GM23338 (cell line): ENCODE measurements at regions not wholly inside any gene's neighbourhood (a gene's known extent, or its start where the extent isn't known, plus 50 kb on each side); places are given as distances from the start of the nearest gene placed in this dataset.
A peak's percentile ranks its signal among the peaks of the same experiment; 100 is the strongest.

Source experiments
- ATAC-seq: fragments of 200-7000 bp; cut with Tn5 transposase; 3 replicates; pipeline ENCODE4 v1.9.1; 2020
- DNase-seq: peaks from one replicate; pipeline ENCODE4 v3.0.0-alpha.2; 2015; ENCODE audit warnings: low spot score
- H2AFZ ChIP-seq: fragments of 200-600 bp; sonication (generic); 2 replicates; pipeline ENCODE4 v1.8.0; 2016; ENCODE audit warnings: antibody characterized with exemption, mild to moderate bottlenecking, moderate library complexity
- H3F3A ChIP-seq: fragments of 200-600 bp; sonication (generic); replicated peaks from 2 replicates; pipeline ENCODE4 v1.8.0; 2017; ENCODE audit warnings: antibody characterized with exemption, mixed run types, low read depth
- H3K27ac ChIP-seq: fragments of 200-600 bp; sonication (generic); 2 replicates; pipeline ENCODE4 v1.6.1; 2016; ENCODE audit warnings: low read depth
- H3K27me3 ChIP-seq: fragments of 200-600 bp; sonication (generic); 2 replicates; pipeline ENCODE4 v1.8.0; 2016; ENCODE audit warnings: mild to moderate bottlenecking, mixed run types, moderate library complexity; ENCODE audit not compliant: insufficient read depth
- H3K36me3 ChIP-seq: fragments of 200-600 bp; sonication (generic); 2 replicates; pipeline ENCODE4 v1.8.0; 2016; ENCODE audit warnings: mild to moderate bottlenecking; ENCODE audit not compliant: insufficient read depth
- H3K4me1 ChIP-seq: fragments of 200-600 bp; sonication (generic); 2 replicates; pipeline ENCODE4 v1.8.0; 2016; ENCODE audit warnings: mild to moderate bottlenecking, moderate library complexity; ENCODE audit not compliant: insufficient read depth
- H3K4me2 ChIP-seq: fragments of 200-600 bp; sonication (generic); 2 replicates; pipeline ENCODE4 v1.7.1; 2017; ENCODE audit warnings: mixed run types
- H3K4me3 ChIP-seq: fragments of 200-600 bp; sonication (generic); 2 replicates; pipeline ENCODE4 v1.6.1; 2016; ENCODE audit warnings: mixed run types
- H3K79me2 ChIP-seq: fragments of 200-600 bp; sonication (generic); replicated peaks from 2 replicates; pipeline ENCODE4 v1.8.0; 2017; ENCODE audit warnings: mild to moderate bottlenecking; ENCODE audit not compliant: insufficient read depth
- H3K9me2 ChIP-seq: fragments of 200-600 bp; sonication (generic); 2 replicates; pipeline ENCODE4 v1.8.0; 2017; ENCODE audit not compliant: insufficient read depth
- H4K20me1 ChIP-seq: fragments of 200-600 bp; sonication (generic); replicated peaks from 2 replicates; pipeline ENCODE4 v1.8.0; 2017; ENCODE audit warnings: mild to moderate bottlenecking; ENCODE audit not compliant: insufficient read depth
- H3K27ac Mint-ChIP-seq: 2 replicates; pipeline ENCODE4 v1.8.0; 2020; ENCODE audit warnings: inconsistent platforms, mild to moderate bottlenecking, moderate library complexity, mixed read lengths
- H3K27me3 Mint-ChIP-seq: 3 replicates; pipeline ENCODE4 v1.8.0; 2022; ENCODE audit warnings: low read depth, mild to moderate bottlenecking, moderate library complexity, mixed read lengths, inconsistent platforms; ENCODE audit not compliant: insufficient read depth, poor library complexity
- H3K36me3 Mint-ChIP-seq: 3 replicates; pipeline ENCODE4 v1.8.0; 2021; ENCODE audit warnings: low read depth, mild to moderate bottlenecking, inconsistent platforms, moderate library complexity, mixed read lengths
- H3K4me1 Mint-ChIP-seq: 3 replicates; pipeline ENCODE4 v1.8.0; 2020; ENCODE audit warnings: mild to moderate bottlenecking, inconsistent platforms, mixed read lengths
- H3K4me3 Mint-ChIP-seq: 3 replicates; pipeline ENCODE4 v1.8.0; 2021; ENCODE audit warnings: moderate library complexity, mild to moderate bottlenecking, inconsistent platforms, mixed read lengths
- H3K9me3 Mint-ChIP-seq: 3 replicates; pipeline ENCODE4 v1.8.0; 2020; ENCODE audit warnings: moderate library complexity, mild to moderate bottlenecking, inconsistent platforms, mixed read lengths
- CREB1 ChIP-seq: fragments of 250-450 bp; sonication (Bioruptor Pico); IDR thresholded peaks from 2 replicates; pipeline ENCODE4 v1.5.0; 2020; ENCODE audit warnings: low read depth, mild to moderate bottlenecking, moderate library complexity
- EZH2phosphoT487 ChIP-seq: fragments of 200-600 bp; sonication (generic); IDR thresholded peaks from one replicate; pipeline ENCODE4 v1.8.1; 2018; ENCODE audit warnings: antibody characterized with exemption; ENCODE audit not compliant: unreplicated experiment
- JUNB ChIP-seq: IDR thresholded peaks from one replicate; pipeline ENCODE4 v1.6.1; 2016; ENCODE audit warnings: antibody characterized with exemption; ENCODE audit not compliant: unreplicated experiment
- NANOG ChIP-seq: IDR thresholded peaks from 2 replicates; pipeline ENCODE4 v1.6.1; 2016; ENCODE audit warnings: antibody characterized with exemption, borderline replicate concordance
- POLR2AphosphoS5 ChIP-seq: IDR thresholded peaks from 2 replicates; pipeline ENCODE4 v1.6.1; 2016; ENCODE audit warnings: antibody characterized with exemption, low read depth
- STAT1 ChIP-seq: IDR thresholded peaks from one replicate; pipeline ENCODE4 v1.6.1; 2016; ENCODE audit warnings: antibody characterized with exemption; ENCODE audit not compliant: unreplicated experiment
- ZNF114 ChIP-seq: fragments of 250-450 bp; sonication (Bioruptor Pico); IDR thresholded peaks from 2 replicates; pipeline ENCODE4 v1.5.0; 2020; ENCODE audit warnings: mild to moderate bottlenecking, moderate library complexity
- TF ChIP-seq, protein P1 (sequence below), 2 experiments: fragments of 200-600 bp in 1 of 2; sonication (generic) in 1 of 2; conservative IDR thresholded peaks; 2 replicates each; pipeline versions ENCODE4 v1.5.1 to v1.6.1; 2016 to 2017; ENCODE audit warnings: antibody characterized with exemption in 2 of 2, low read depth in 2 of 2, mild to moderate bottlenecking in 2 of 2, moderate library complexity in 1 of 2
- TF ChIP-seq, protein P2 (sequence below): IDR thresholded peaks from one replicate; pipeline ENCODE4 v1.6.1; 2018; ENCODE audit warnings: antibody characterized with exemption; ENCODE audit not compliant: unreplicated experiment
- TF ChIP-seq, protein P3 (sequence below): IDR thresholded peaks from 2 replicates; pipeline ENCODE4 v1.6.1; 2016; ENCODE audit warnings: antibody characterized with exemption

DNA sequence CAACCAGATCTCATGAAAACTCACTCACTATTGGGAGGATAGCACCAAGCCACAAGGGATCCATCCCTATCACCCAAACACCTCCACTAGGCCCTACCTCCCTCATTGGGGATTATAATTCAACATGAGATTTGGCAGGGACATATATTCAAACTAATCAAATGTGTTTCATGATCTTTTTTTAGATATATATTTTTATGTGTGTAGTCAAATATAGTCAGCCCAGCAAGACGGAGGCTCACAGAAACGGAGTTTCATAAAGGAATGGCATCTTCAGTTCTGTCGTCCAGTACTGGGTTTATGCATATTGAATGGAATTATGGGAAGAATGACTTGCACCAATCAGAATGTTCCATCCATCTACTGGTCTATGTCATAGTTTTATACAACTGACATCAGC is 343.3 kb upstream of the KAZN start (continued):
- TF ChIP-seq, protein P1, sequence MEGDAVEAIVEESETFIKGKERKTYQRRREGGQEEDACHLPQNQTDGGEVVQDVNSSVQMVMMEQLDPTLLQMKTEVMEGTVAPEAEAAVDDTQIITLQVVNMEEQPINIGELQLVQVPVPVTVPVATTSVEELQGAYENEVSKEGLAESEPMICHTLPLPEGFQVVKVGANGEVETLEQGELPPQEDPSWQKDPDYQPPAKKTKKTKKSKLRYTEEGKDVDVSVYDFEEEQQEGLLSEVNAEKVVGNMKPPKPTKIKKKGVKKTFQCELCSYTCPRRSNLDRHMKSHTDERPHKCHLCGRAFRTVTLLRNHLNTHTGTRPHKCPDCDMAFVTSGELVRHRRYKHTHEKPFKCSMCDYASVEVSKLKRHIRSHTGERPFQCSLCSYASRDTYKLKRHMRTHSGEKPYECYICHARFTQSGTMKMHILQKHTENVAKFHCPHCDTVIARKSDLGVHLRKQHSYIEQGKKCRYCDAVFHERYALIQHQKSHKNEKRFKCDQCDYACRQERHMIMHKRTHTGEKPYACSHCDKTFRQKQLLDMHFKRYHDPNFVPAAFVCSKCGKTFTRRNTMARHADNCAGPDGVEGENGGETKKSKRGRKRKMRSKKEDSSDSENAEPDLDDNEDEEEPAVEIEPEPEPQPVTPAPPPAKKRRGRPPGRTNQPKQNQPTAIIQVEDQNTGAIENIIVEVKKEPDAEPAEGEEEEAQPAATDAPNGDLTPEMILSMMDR (conservative IDR thresholded peaks at IDR 0.05; ENCODE audit: low read depth in 2 of 2): no peak
- TF ChIP-seq CREB1 (CRISPR knock-in tag): no peak
- no peak for TF ChIP-seq NANOG
- TF ChIP-seq, protein P2, sequence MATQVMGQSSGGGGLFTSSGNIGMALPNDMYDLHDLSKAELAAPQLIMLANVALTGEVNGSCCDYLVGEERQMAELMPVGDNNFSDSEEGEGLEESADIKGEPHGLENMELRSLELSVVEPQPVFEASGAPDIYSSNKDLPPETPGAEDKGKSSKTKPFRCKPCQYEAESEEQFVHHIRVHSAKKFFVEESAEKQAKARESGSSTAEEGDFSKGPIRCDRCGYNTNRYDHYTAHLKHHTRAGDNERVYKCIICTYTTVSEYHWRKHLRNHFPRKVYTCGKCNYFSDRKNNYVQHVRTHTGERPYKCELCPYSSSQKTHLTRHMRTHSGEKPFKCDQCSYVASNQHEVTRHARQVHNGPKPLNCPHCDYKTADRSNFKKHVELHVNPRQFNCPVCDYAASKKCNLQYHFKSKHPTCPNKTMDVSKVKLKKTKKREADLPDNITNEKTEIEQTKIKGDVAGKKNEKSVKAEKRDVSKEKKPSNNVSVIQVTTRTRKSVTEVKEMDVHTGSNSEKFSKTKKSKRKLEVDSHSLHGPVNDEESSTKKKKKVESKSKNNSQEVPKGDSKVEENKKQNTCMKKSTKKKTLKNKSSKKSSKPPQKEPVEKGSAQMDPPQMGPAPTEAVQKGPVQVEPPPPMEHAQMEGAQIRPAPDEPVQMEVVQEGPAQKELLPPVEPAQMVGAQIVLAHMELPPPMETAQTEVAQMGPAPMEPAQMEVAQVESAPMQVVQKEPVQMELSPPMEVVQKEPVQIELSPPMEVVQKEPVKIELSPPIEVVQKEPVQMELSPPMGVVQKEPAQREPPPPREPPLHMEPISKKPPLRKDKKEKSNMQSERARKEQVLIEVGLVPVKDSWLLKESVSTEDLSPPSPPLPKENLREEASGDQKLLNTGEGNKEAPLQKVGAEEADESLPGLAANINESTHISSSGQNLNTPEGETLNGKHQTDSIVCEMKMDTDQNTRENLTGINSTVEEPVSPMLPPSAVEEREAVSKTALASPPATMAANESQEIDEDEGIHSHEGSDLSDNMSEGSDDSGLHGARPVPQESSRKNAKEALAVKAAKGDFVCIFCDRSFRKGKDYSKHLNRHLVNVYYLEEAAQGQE: no peak
- TF ChIP-seq STAT1: no peak
- TF ChIP-seq JUNB: no peak

DNA sequence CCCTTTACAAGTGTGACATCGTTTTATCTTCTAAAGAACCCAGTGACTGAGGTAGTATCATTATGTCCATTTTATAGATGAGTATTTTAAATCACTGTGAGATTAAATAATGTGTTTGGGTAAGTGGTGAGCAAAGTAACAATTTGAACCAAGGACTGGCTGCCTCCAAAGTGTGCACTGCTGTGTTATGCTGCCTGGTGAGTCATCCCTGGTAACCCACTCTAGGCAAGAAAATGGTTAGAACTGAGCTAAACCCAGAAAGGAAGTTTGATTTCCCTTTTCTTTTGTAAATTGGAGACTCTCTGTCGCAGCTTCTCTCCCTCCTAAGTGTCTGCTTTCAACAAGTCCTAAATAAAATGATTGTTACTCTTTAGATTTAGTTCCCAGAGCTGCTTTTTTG is 342.8 kb upstream of the KAZN start:
- Histone ChIP-seq H3K36me3 (no peaks in the 10 kb centered on the region), H3K79me2 (no peaks in the 10 kb centered on the region), H3K27me3 (no peaks in the 10 kb centered on the region), H3K4me2 (0 out of 2 replicates have a peak overlapping the region, but pooled peaks have one; percentile 14), H3K9me2 (no peaks in the 10 kb centered on the region), H3K4me3 (no peak overlapping the region), H3K27ac (no peak overlapping the region), H3K4me1 (peaks cover 11% of the 10 kb centered on the region), H4K20me1 (no peaks in the 10 kb centered on the region), H3F3A (no peaks in the 10 kb centered on the region), H2AFZ (no peak overlapping the region)
- Mint-ChIP-seq H3K27ac (no peak overlapping the region), H3K4me3 (no peak overlapping the region), H3K36me3 (peaks cover 3% of the 10 kb centered on the region; the same call in 1 of the 3 replicates), H3K9me3 (peaks cover 3% of the 10 kb centered on the region; the same call in 1 of the 3 replicates), H3K4me1 (peaks cover 8% of the 10 kb centered on the region), H3K27me3 (peaks cover 2% of the 10 kb centered on the region)
- no peak for DNase-seq
- ATAC-seq: no peak
- TF ChIP-seq POLR2AphosphoS5 (no peak), NANOG (no peak), JUNB (no peak), ZNF114 (no peak), EZH2phosphoT487 (no peak)
- TF ChIP-seq, protein P2: no peak
- TF ChIP-seq, protein P3, sequence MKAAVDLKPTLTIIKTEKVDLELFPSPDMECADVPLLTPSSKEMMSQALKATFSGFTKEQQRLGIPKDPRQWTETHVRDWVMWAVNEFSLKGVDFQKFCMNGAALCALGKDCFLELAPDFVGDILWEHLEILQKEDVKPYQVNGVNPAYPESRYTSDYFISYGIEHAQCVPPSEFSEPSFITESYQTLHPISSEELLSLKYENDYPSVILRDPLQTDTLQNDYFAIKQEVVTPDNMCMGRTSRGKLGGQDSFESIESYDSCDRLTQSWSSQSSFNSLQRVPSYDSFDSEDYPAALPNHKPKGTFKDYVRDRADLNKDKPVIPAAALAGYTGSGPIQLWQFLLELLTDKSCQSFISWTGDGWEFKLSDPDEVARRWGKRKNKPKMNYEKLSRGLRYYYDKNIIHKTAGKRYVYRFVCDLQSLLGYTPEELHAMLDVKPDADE: no peak
